Stimulated activated CD8-positive, alpha-beta memory T cell treated with anti-CD3 and anti-CD28 coated beads, Interleukin-15, amount 100 ng/mL, for 1 hour (primary cell): ENCODE measurements at regions not wholly inside any gene's neighbourhood (a gene's known extent, or its start where the extent isn't known, plus 50 kb on each side); places are given as distances from the start of the nearest gene placed in this dataset.
"Not testable (repeated sequence)": the region's sequence is repeated elsewhere in the genome, so short reads cannot be mapped to it uniquely, and the experiment has no call there.

Experiments used
- DNase-seq: peaks from one replicate; pipeline ENCODE4 v3.0.0-alpha.2; 2020; ENCODE audit warnings: low read depth

DNA sequence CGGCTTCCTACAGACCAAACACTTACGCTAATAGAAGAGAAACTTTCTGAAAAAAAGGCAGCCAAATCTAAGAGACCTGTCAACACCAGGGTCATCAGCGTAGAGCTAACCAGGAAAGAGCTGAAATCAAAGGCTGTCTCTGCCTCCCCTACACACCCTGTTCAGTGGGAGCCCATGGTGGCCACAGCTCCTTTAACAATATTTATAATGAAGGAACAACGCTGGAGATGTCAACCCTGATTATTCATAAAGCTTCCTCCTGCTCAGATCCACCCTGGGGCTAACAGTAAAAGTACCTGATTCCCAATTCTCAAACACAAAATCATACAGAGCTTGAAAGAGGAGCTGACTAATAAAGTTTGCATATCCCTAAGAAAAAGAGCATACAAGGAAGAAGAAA, 133.7 kb downstream of the ANXA2 start:
- no peak for DNase-seq

DNA sequence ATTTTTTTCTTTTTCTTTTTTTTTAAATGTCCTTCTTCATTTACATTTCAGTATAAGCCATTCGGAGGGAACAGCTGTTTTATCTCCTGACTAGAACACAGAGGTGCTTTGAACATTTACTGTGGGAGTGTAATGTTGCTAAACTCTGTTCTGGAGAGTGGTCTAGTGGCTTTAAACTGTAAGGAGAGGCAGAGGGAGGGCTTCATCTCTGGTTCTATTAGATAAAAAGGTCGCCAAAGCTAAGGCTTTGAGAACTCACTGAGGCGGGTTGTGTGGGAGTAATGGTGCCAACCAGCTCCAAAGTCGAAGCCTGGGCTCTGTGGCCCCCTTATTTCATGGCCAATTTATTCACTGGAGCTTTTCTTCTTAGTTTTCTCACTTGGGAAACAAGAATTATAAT, 133.2 kb downstream of the ANXA2 start:
- no peak for DNase-seq

DNA sequence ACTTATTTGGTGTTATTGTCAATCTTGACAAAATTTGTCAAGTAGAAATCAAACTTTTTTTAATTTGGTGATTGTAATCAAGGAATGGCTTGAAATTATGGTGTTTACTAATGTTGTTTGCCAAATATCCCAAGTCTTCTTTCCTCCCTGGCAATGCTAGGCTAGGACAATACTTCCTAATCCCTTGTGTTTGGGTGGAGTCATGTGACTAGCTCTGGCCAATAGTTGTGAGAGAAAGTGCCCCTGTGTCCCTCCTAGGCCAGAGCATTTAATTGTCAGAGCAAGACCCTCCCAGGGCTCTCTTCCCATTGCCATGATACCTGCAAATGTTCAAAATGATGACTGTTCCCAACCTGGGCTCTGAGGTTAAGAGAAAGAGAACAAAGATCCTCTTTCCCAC, 132.7 kb downstream of the ANXA2 start:
- no peak for DNase-seq

DNA sequence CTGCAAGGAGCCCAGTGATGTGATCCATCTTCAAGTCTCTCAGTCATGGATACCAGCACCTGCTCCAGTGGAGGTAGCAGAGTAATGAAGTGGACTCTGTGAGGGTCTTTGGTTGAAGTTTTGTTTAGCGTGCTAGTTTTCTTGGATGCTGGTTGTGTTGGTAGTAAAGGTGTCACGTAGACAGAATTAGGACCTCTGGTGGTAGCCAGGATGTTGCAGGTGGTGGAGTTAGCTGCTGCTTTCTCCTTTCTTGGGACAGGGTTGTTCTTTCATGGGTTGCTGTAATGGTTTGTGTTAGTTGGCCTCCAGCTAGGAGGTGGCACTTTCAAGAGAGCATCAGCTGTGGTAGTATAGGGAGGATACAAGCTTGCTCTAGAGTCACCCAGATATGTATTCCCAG, 125.2 kb downstream of the ANXA2 start:
- no peak for DNase-seq

DNA sequence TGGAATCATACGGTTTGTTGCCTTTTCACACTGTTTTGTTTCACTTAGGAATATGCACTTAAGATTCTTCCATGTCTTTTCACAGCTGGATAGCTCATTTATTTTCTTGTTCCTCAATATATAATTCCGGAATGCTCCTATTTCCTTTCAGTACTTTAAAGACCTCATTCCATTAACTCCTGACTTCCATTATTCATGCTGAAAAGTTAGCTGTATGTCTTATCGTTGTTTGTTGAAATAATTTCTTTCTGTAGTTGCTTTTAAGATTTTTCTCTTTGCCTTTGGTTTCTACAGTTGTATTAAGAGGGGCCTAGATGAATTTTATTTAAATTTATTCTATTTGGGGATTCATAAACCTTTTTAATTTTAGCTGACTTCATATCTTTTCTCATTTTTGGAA, 122.2 kb downstream of the ANXA2 start:
- DNase-seq: no peak

DNA sequence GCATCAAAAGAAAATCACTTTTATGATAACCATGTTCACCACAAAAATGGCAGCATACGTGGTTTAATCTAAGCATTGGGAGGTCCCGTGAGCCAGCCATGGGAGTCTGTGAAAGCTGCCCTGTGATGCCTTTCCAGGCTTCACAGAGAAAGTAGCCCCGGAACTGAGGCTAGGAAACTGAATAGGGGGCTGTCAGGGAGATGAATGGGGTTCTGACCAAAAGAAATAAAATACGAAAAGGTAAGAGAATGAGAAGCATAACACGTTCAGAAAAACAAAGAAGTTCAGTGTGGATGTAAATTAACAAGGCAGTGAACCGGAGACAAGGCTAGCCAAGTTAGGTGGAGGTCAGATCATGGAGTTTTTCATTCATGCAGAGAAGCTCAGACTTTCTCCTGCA, 118.9 kb downstream of the ANXA2 start:
- DNase-seq: no peak

DNA sequence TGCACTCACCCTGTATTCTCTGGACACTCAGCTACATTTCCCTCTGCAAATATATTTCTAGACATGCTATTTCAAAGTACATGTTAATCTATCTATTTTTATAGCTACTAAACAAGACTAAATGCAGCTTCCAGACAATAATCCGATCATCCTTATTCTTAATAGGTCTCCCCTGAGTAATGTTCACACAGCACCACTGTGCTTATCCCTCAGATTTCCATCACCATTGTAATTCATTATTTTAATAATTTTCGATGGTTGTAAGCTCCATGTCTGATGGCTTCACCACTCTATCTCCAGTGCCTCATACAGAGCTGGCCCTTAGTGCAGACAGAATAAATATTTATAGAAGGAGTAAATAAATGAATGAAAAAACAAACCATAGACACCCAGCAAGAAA, 117.5 kb downstream of the ANXA2 start:
- no peak for DNase-seq

DNA sequence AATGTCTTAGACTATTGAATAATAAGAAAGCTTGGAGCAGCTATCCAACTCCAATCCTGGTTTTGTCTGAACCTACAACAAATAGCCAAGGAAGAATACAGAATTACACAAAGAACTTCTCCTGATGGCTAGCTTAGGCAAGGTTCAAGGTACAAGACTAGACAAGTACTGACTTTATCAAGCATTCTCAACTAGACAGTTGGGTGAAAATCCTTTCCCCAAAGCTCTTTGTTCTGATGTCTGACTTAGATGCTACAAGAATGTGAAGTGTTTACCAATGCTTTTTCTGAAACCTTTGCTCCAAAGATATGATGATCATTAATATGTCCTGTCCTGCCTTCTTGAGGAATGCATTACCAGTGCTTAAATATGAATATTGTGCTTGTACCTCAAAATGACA, 113.8 kb downstream of the ANXA2 start:
- DNase-seq: no peak

DNA sequence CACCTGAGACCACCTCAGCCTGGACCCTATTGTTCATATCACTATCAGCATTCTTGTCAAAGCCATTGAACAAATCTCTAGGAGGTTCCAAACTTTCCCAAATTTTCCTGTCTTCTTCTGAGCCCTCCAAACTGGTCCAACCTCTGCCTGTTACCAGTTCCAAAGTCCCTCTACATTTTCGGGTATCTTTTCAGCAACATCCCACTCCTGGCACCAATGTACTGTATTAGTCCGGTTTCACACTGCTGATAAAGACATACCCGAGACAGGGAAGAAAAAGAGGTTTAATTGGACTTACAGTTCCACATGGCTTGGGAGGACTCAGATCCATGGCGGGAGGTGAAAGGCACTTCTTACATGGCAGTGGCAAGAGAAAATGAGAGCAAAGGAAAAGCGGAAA, 101.9 kb downstream of the ANXA2 start:
- DNase-seq: not testable (repeated sequence)

DNA sequence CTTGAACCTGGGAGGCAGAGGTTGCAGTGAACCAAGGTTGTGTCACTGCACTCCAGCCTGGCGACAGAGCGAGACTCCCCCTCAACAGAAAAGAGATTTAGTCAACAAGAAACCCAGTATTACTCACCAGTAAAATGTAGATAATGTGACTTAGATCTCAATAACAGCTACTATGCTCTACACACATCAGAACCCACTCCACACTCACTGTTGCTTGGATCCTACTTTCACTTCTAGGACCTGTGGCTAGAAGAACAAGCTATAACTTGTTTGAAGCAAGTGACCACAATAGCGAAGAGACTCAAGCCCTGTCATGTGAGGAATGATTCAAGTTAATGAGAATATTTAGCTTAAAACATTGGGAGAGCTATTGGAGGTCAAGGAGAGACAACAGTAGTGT, 100.7 kb downstream of the ANXA2 start:
- no peak for DNase-seq
